Common myeloid progenitor, CD34-positive (primary cell): ENCODE measurements at regions not wholly inside any gene's neighbourhood (a gene's known extent, or its start where the extent isn't known, plus 50 kb on each side); places are given as distances from the start of the nearest gene placed in this dataset.

Experiments used
- CTCF ChIA-PET: fragments of 350-600 bp; sonication (Branson Sonifier 250); formaldehyde crosslinking; loops from one replicate; lab custom pipeline; 2021; ENCODE audit warnings: antibody characterized with exemption; lab: Charles Lee
- POLR2A ChIA-PET: fragments of 350-600 bp; sonication (Branson Sonifier 250); formaldehyde crosslinking; loops from one replicate; lab custom pipeline; 2021; ENCODE audit warnings: antibody characterized with exemption; lab: Charles Lee
- DNase-seq, 3 donors: peaks; one replicate each; pipeline versions ENCODE4 v3.0.0 to v3.0.0-alpha.2; 2013
- H3K27ac ChIP-seq, 2 experiments: 1 replicate in 1 of 2; 2 replicates in 1 of 2; pipeline ENCODE4 v1.7.0; 2013; ENCODE audit warnings: inconsistent platforms in 2 of 2, low read length in 2 of 2, mild to moderate bottlenecking in 2 of 2, low read depth in 1 of 2, moderate library complexity in 1 of 2; ENCODE audit not compliant: severe bottlenecking in 2 of 2, insufficient read depth in 1 of 2, poor library complexity in 1 of 2
- H3K27me3 ChIP-seq, 5 experiments: replicated peaks in 2 of 5; 1 replicate in 3 of 5; 2 replicates in 2 of 5; pipeline versions ENCODE4 v1.6.1 to v1.7.0; 2013; ENCODE audit warnings: low read length in 4 of 5, mild to moderate bottlenecking in 2 of 5, moderate library complexity in 2 of 5, inconsistent platforms in 1 of 5; ENCODE audit not compliant: insufficient read depth in 5 of 5, control insufficient read depth in 4 of 5
- H3K36me3 ChIP-seq, 4 experiments: 1 replicate in 2 of 4; 2 replicates in 2 of 4; pipeline versions ENCODE4 v1.6.1 to v1.7.0; 2013; ENCODE audit warnings: low read length in 3 of 4, control low read depth in 1 of 4, mild to moderate bottlenecking in 1 of 4; ENCODE audit not compliant: control insufficient read depth in 4 of 4, insufficient read depth in 4 of 4
- H3K4me1 ChIP-seq, 4 experiments: 1 replicate in 3 of 4; 2 replicates in 1 of 4; pipeline versions ENCODE4 v1.6.1 to v1.7.1; 2013; ENCODE audit warnings: low read length in 3 of 4, mild to moderate bottlenecking in 3 of 4, control low read depth in 1 of 4, inconsistent platforms in 1 of 4, moderate library complexity in 1 of 4; ENCODE audit not compliant: control insufficient read depth in 4 of 4, insufficient read depth in 4 of 4; ENCODE audit errors: control extremely low read depth in 1 of 4
- H3K4me3 ChIP-seq, 7 experiments: 1 replicate in 4 of 7; 2 replicates in 3 of 7; pipeline versions ENCODE4 v1.5.1 to v1.7.0; 2013; ENCODE audit warnings: mild to moderate bottlenecking in 7 of 7, low read length in 6 of 7, moderate library complexity in 6 of 7, inconsistent platforms in 2 of 7, low read depth in 2 of 7, control low read depth in 1 of 7; ENCODE audit not compliant: insufficient read depth in 4 of 7, control insufficient read depth in 1 of 7; ENCODE audit errors: extremely low read depth in 1 of 7
- H3K9me3 ChIP-seq, 5 experiments: 1 replicate in 4 of 5; 2 replicates in 1 of 5; pipeline versions ENCODE4 v1.6.1 to v1.7.1; 2013; ENCODE audit warnings: low read length in 4 of 5, mild to moderate bottlenecking in 2 of 5, inconsistent platforms in 1 of 5, low read depth in 1 of 5, moderate library complexity in 1 of 5; ENCODE audit not compliant: control insufficient read depth in 4 of 5, insufficient read depth in 2 of 5; ENCODE audit errors: control extremely low read depth in 1 of 5
- WGBS: methylation state at CpG from one replicate; pipeline ENCODE4 v1.1.5; 2013; ENCODE audit not compliant: insufficient coverage; 5-methylcytosine and 5-hydroxymethylcytosine counted together

DNA sequence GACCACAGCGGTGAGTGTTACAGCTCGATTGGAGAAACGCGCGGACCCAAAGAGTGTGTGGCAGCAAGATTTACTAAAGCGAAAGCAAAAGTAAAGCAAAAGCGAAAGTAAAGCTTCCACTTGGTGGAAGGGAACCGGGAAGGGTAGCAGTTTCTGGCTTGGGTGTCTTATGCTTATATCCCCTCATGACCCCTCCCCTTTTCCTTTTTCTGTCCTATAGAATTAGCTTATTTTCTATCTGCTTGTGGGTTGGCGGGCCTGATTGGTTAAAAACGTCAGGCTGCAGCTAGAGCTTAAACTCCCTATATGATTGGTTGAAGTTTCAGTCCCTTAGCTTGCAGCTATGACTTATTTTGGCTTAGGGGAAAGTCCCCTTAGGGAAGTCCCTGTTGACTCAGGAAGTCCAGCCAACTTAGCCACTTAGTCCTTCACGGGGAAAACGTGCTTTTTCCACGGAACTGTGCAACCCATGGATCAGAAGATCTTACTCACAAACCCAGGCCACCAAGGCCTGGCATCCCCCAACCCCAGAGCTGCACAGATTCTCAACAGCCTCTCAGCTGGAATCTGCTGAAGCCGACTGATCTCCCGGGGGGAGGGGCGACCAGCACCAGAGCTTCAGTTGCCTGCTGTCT lies 114.2 kb upstream of the ADAMTS16 start:
- WGBS = 85% methylated on average over 13 of the region's 16 CpGs
- Histone ChIP-seq H3K9me3 (no peaks in the 10 kb centered on the region), H3K27ac (no peak overlapping the region), H3K4me1 (no peaks in the 10 kb centered on the region), H3K4me3 (no peak overlapping the region), H3K27me3 (no peaks in the 10 kb centered on the region), H3K36me3 (no peaks in the 10 kb centered on the region)
- peak in 1 of 3 donors; percentile 1 for DNase-seq
- ChIA-PET CTCF (no interaction called here), POLR2A (no interaction called here)

DNA sequence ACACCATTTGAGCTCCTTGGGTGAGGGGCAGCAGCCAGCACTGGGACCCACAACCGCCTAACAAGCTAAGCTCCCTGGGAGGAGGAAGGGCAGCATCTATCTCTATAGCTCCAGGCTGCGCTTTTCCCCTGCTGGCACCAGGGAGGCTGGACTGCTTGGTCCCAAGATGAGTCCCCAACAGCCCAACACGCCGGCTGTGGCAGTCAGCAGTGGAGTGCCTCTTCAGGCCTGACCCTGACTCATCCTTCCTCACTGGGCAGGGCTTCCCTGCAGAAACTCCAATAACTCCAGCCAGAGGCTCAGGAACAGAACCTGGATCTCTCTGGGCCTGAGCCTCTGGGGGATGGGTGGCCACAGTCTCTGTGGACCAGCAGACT lies 113.7 kb upstream of the ADAMTS16 start:
- Histone ChIP-seq H3K27me3 (no peaks in the 10 kb centered on the region), H3K4me3 (no peak overlapping the region), H3K9me3 (no peaks in the 10 kb centered on the region), H3K27ac (no peak overlapping the region), H3K4me1 (no peaks in the 10 kb centered on the region), H3K36me3 (no peaks in the 10 kb centered on the region)
- WGBS = 96% methylated on average over 4 of the region's 4 CpGs
- ChIA-PET CTCF (no interaction called here), POLR2A (no interaction called here)
- DNase-seq = no peak

DNA sequence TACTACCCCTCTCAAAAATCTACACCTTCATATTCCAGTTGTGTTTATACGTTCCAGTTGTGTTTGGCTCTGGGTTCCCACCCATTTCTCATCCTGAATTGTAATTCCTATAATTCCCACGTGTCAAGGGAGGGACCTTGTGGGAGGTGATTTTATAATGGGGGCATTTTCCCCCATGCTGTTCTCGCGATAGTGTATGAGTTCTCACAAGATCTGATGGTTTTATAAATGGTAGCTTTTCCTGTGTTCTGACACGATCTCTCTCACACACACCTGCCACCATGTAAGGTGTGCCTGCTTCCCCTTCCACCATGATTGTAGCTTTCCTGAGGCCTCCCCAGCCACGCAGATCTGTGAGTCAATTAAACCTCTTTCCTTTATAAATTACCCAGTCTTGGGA lies 108.5 kb upstream of the ADAMTS16 start:
- WGBS = no CpG with 5 or more reads among the region's 6 CpGs
- no peaks in the 10 kb centered on the region for H3K9me3 ChIP-seq
- no peak for DNase-seq
- no peak overlapping the region for H3K4me3 ChIP-seq
- H3K4me1 ChIP-seq = no peaks in the 10 kb centered on the region
- no peaks in the 10 kb centered on the region for H3K36me3 ChIP-seq
- ChIA-PET POLR2A (no interaction called here), CTCF (no interaction called here)
- no peak overlapping the region for H3K27ac ChIP-seq
- no peaks in the 10 kb centered on the region for H3K27me3 ChIP-seq

DNA sequence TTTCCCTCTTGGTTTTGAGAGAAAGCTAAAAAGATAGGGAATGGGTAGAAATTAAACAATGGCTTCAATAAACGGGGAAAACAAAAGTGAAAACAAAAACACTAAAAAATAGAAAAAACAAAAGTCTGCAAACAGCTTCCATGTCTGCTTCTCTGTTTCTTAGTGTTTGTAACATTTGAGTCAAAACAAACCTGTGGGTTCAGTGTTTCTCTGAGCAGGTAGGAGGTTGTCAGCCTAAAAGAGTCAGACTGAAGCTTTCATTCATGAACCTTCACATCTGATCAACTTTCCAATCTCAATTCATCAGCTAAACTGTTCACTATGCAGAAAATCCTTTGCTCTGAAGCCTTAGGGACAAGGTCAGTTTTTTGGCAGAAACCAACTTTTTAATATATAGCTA lies 102.5 kb upstream of the ADAMTS16 start:
- POLR2A ChIA-PET = no interaction called here
- CTCF ChIA-PET = no interaction called here
- no CpG with 5 or more reads among the region's 1 CpG for WGBS
- Histone ChIP-seq H3K4me3 (no peak overlapping the region), H3K36me3 (no peaks in the 10 kb centered on the region), H3K4me1 (no peaks in the 10 kb centered on the region), H3K9me3 (no peaks in the 10 kb centered on the region), H3K27ac (no peak overlapping the region), H3K27me3 (no peaks in the 10 kb centered on the region)
- no peak for DNase-seq

DNA sequence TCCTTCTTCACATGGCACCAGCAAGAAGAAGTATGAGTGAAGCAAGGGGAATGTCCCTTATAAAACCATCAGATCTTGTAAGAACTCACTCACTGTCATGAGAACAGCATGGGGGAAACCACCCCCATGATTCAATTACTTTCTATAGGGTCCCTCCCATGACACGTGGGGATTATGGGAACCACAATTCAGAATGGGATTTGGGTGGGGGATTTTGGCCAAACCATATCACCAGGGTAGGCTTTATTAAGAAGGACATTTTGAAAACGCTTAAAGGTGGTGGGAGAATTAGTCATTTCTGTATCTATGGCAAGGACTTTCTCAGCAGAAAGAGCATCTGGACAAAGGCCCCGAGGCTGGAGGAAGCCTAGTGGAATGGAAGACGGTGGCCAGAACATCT lies 100.2 kb upstream of the ADAMTS16 start:
- POLR2A ChIA-PET = no interaction called here

DNA sequence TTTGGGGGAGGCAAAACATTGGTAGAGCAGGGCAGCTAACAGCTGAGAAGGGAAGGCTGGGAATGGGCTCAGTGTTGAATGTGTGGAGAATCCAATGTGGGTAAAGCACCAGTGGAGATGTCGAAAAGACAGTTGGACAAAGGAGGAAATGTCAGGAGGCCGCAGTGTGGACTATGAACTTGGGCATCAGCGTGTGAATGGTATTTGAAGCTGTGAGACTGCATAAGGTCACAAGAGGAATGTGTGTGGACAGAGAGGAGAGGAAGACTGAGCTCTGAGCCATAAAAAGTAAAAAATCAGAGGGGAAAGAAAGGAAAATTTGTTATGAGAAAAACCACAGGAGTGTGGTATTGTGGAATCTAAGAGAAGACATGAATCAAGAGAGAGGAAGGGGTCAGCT lies 99.4 kb upstream of the ADAMTS16 start:
- DNase-seq = no peak
- Histone ChIP-seq H3K36me3 (no peaks in the 10 kb centered on the region), H3K4me1 (no peaks in the 10 kb centered on the region), H3K9me3 (no peaks in the 10 kb centered on the region), H3K4me3 (no peak overlapping the region), H3K27ac (no peak overlapping the region), H3K27me3 (no peaks in the 10 kb centered on the region)
- WGBS = 87% methylated on average over 3 of the region's 3 CpGs
- POLR2A ChIA-PET = no interaction called here
- CTCF ChIA-PET = interaction anchor here (1.5 kb wide), 1 partner anchor 32 kb away, joined by 3 read pairs; no protein-coding TSS in a partner anchor

More for the DNA sequence above, 100.2 kb upstream of the ADAMTS16 start:
- no peaks in the 10 kb centered on the region for H3K4me1 ChIP-seq
- CTCF ChIA-PET = no interaction called here
- no peaks in the 10 kb centered on the region for H3K27me3 ChIP-seq
- no peak for DNase-seq
- H3K9me3 ChIP-seq = no peaks in the 10 kb centered on the region
- H3K4me3 ChIP-seq = no peak overlapping the region
- WGBS = 91% methylated on average over 3 of the region's 4 CpGs
- no peak overlapping the region for H3K27ac ChIP-seq
- no peaks in the 10 kb centered on the region for H3K36me3 ChIP-seq

DNA sequence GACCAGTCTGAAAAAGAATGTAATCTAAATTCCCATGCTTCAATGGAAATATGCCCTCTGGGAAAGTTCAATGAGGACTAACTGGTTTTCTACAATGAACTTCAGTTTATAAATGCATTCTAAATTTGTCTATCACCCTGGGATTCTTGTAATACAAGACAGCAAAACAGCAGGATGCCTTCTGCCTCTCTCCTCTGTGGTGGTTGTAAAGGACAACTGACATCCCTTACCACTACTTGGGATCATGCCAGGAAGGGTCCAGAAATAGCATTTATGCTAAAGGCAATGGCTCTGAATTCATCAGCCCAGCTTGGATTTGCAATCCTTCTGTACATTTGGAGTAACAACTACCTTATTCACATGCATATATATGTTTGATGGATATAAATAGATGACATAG lies 97.3 kb upstream of the ADAMTS16 start:
- Histone ChIP-seq H3K9me3 (no peaks in the 10 kb centered on the region), H3K4me1 (no peaks in the 10 kb centered on the region), H3K27me3 (no peaks in the 10 kb centered on the region), H3K36me3 (no peaks in the 10 kb centered on the region), H3K27ac (no peak overlapping the region), H3K4me3 (no peak overlapping the region)
- no peak for DNase-seq
- ChIA-PET CTCF (no interaction called here), POLR2A (interaction anchor here (0.7 kb wide), 1 partner anchor 909 kb away, joined by 7 read pairs; no protein-coding TSS in a partner anchor)
